Activated CD4-positive, alpha-beta T cell treated with anti-CD3 and anti-CD28 coated beads, Interleukin-2, amount 10 ng/mL, durations not matched to agents 24 days and 14 days (primary cell): ENCODE measurements at regions not wholly inside any gene's neighbourhood (a gene's known extent, or its start where the extent isn't known, plus 50 kb on each side); places are given as distances from the start of the nearest gene placed in this dataset.

Experiments
- DNase-seq: peaks from one replicate; pipeline ENCODE4 v3.0.0; 2022
- H3K27ac Mint-ChIP-seq: one replicate; pipeline ENCODE4 v1.8.0; 2022; ENCODE audit warnings: mild to moderate bottlenecking, mixed read lengths
- H3K27me3 Mint-ChIP-seq: one replicate; pipeline ENCODE4 v1.8.0; 2022; ENCODE audit warnings: mixed read lengths
- H3K36me3 Mint-ChIP-seq: one replicate; pipeline ENCODE4 v1.8.0; 2022; ENCODE audit warnings: low read depth, mild to moderate bottlenecking, mixed read lengths
- H3K4me1 Mint-ChIP-seq: one replicate; pipeline ENCODE4 v1.8.0; 2021; ENCODE audit warnings: mixed read lengths
- H3K4me3 Mint-ChIP-seq: one replicate; pipeline ENCODE4 v1.8.0; 2022; ENCODE audit warnings: mild to moderate bottlenecking, moderate library complexity, mixed read lengths
- H3K9me3 Mint-ChIP-seq: one replicate; pipeline ENCODE4 v1.8.0; 2021; ENCODE audit warnings: mixed read lengths
- intact Hi-C: fragments of 100-400 bp; cut with micrococcal nuclease; formaldehyde crosslinking; loops from one replicate; pipeline ENCODE4 v1.15.1; 2023

- no peaks in the 10 kb centered on the region for H3K4me1 Mint-ChIP-seq
- H3K36me3 Mint-ChIP-seq: no peaks in the 10 kb centered on the region
- no peak overlapping the region for H3K27ac Mint-ChIP-seq
- no peaks in the 10 kb centered on the region for H3K9me3 Mint-ChIP-seq
- intact Hi-C loops: no loop called here
- no peak overlapping the region for H3K4me3 Mint-ChIP-seq
- no peaks in the 10 kb centered on the region for H3K27me3 Mint-ChIP-seq
- no peak for DNase-seq
These were observed 348.4 kb upstream of the MEOX2 start for GRCh38 chr7:16034866-16035265.

DNA sequence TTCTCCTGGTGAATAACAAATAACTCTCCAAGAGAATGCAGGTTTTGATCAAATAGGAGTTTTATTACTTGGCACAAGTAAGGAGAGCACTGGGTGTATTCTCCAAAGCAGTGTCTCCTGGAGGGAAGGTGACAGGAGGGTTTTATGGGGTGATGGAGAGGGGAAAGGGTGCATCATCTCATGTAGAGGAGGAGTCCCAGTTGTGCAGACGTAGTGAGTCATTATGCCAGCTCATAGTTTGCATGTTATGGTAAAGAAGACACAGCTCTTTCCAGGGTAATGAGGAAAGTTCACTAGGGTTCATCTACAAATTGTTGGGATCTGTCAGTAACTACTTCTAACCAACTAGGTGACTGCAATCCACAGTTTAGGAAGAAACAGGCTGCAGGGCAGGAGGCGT, 347.9 kb upstream of the MEOX2 start:
- Mint-ChIP-seq H3K27me3 (no peaks in the 10 kb centered on the region), H3K9me3 (no peaks in the 10 kb centered on the region), H3K36me3 (no peaks in the 10 kb centered on the region), H3K4me1 (no peaks in the 10 kb centered on the region), H3K27ac (no peak overlapping the region), H3K4me3 (no peak overlapping the region)
- no peak for DNase-seq
- intact Hi-C loops: no loop called here

- no peaks in the 10 kb centered on the region for H3K4me1 Mint-ChIP-seq
- no peaks in the 10 kb centered on the region for H3K36me3 Mint-ChIP-seq
These were observed 346.8 kb upstream of the MEOX2 start for GRCh38 chr7:16033233-16033632.

GRCh38 chr7:16028636-16029035, 342.2 kb upstream of the MEOX2 start:
- H3K36me3 Mint-ChIP-seq: no peaks in the 10 kb centered on the region
- H3K4me3 Mint-ChIP-seq: no peak overlapping the region
- no peaks in the 10 kb centered on the region for H3K4me1 Mint-ChIP-seq
- intact Hi-C loops: no loop called here
- H3K27ac Mint-ChIP-seq: no peak overlapping the region
- no peaks in the 10 kb centered on the region for H3K27me3 Mint-ChIP-seq
- no peak for DNase-seq
- no peaks in the 10 kb centered on the region for H3K9me3 Mint-ChIP-seq

More at GRCh38 chr7:16033233-16033632, 346.8 kb upstream of the MEOX2 start:
- intact Hi-C loops: no loop called here
- no peak overlapping the region for H3K27ac Mint-ChIP-seq
- no peak for DNase-seq
- H3K9me3 Mint-ChIP-seq: no peaks in the 10 kb centered on the region
- no peak overlapping the region for H3K4me3 Mint-ChIP-seq
- H3K27me3 Mint-ChIP-seq: no peaks in the 10 kb centered on the region

- no peaks in the 10 kb centered on the region for H3K4me1 Mint-ChIP-seq
- no peaks in the 10 kb centered on the region for H3K27me3 Mint-ChIP-seq
- intact Hi-C loops: no loop called here
- DNase-seq: no peak
- H3K4me3 Mint-ChIP-seq: no peak overlapping the region
- no peak overlapping the region for H3K27ac Mint-ChIP-seq
- H3K36me3 Mint-ChIP-seq: no peaks in the 10 kb centered on the region
- no peaks in the 10 kb centered on the region for H3K9me3 Mint-ChIP-seq
These were observed 341.6 kb upstream of the MEOX2 start for GRCh38 chr7:16028103-16028502.

DNA sequence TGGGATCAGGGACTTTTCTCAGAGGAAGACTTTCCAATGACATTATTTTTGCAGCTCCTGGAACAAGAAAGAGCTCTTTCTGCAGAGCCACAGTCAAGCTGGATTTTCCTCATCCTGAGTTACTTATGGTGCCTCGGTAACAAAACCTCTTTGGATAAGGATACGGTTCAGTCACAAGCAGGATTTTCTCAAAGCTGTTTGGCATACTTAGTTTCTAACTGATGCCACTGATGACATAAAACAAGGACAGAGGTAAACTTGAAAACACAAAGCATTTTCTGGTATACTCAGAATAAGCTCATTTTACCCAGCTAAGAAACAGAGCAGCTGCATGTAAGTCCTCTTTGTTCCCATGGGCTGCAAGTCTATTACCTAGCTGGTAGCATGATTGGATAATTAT, 340.9 kb upstream of the MEOX2 start:
- no peak overlapping the region for H3K4me3 Mint-ChIP-seq
- H3K9me3 Mint-ChIP-seq: no peaks in the 10 kb centered on the region
- intact Hi-C loops: no loop called here
- no peak for DNase-seq
- H3K4me1 Mint-ChIP-seq: no peaks in the 10 kb centered on the region
- no peaks in the 10 kb centered on the region for H3K36me3 Mint-ChIP-seq
- H3K27ac Mint-ChIP-seq: no peak overlapping the region
- H3K27me3 Mint-ChIP-seq: no peaks in the 10 kb centered on the region

- Mint-ChIP-seq H3K36me3 (no peaks in the 10 kb centered on the region), H3K27ac (no peak overlapping the region), H3K27me3 (no peaks in the 10 kb centered on the region), H3K4me1 (no peaks in the 10 kb centered on the region), H3K9me3 (no peaks in the 10 kb centered on the region), H3K4me3 (no peak overlapping the region)
- no peak for DNase-seq
- intact Hi-C loops: no loop called here
These were observed 340.0 kb upstream of the MEOX2 start for GRCh38 chr7:16026253-16027020.

DNA sequence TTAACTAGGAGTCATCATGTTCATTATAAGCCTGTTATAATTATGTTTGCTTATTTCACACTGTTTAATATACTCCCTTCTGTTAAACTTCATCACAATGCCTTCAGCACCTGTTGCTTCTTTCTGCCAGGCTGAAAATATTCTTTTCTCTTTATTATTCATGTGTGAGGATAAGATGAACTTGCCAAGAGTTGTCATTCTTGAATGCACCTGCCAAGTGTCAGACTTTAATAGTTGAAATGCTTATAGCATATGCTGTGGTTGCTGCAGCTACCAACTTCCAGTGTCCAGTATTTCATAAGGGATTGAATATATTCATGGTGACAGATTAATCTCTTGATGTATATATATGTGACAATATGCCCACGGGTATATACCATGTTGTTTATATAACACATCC, 339.2 kb upstream of the MEOX2 start:
- no peaks in the 10 kb centered on the region for H3K9me3 Mint-ChIP-seq
- H3K27me3 Mint-ChIP-seq: no peaks in the 10 kb centered on the region
- intact Hi-C loops: no loop called here
- no peak overlapping the region for H3K27ac Mint-ChIP-seq
- H3K36me3 Mint-ChIP-seq: no peaks in the 10 kb centered on the region
- no peaks in the 10 kb centered on the region for H3K4me1 Mint-ChIP-seq
- no peak overlapping the region for H3K4me3 Mint-ChIP-seq
- no peak for DNase-seq

DNA sequence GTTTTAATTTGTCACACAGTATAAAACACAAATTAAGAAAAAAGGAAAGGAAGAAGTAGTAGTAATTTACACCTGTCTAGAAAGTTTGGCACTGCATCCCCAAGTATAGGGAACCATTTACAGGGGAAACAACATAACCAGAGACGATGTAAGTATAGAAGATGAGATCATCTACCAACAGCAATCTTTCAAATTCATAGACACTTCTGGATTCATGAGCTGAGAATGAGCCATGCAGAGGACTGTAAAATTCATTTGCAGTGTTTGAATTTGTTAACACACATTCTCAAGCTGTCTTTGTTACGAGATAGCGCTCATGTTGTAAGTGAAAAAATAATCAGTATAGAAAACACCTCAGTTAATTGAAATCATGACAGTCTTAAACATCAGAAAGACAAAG, 337.0 kb upstream of the MEOX2 start:
- intact Hi-C loops: no loop called here
- Mint-ChIP-seq H3K36me3 (no peaks in the 10 kb centered on the region), H3K4me3 (no peak overlapping the region), H3K27ac (no peak overlapping the region), H3K27me3 (no peaks in the 10 kb centered on the region), H3K9me3 (no peaks in the 10 kb centered on the region), H3K4me1 (no peaks in the 10 kb centered on the region)
- DNase-seq: no peak

DNA sequence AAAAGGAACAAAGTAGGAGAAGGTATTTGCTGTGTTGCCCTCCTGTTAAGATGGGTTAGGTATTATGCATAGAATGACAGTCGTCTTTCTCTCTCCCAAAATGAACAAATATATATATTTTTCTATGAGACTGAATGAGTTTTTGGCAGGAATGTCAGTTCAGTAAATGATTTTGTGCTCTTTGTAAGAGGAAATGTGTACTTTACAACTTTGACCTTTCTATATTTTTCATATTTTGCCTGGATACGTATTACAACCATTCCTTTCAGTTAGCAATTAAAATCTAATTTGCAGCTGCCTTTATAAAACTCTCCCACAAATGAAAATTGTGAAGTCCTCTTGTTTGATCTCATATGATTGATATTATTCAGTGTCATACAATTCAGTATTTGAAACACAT, 336.6 kb upstream of the MEOX2 start:
- no peaks in the 10 kb centered on the region for H3K4me1 Mint-ChIP-seq
- DNase-seq: no peak
- no peaks in the 10 kb centered on the region for H3K9me3 Mint-ChIP-seq
- no peaks in the 10 kb centered on the region for H3K27me3 Mint-ChIP-seq
- no peaks in the 10 kb centered on the region for H3K36me3 Mint-ChIP-seq
- H3K4me3 Mint-ChIP-seq: no peak overlapping the region
- no peak overlapping the region for H3K27ac Mint-ChIP-seq
- intact Hi-C loops: no loop called here

DNA sequence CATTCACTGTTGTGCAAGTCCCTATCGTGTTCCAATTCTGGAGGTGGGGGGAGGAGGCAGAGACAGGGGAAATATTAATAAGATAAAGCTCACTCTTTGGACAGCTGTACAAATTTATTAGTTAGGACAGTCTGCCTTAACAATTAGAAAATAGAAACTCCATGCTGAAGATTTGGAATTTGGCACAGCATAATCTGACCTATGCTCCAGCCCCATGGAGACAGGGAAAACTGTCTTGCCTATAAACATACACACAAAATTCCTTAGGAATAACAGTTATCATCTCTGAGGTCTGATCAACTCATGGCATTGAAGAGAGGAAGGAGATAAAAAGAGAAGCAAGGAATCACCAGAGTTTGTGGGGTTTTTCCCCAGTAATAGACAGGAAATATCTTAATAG, 335.4 kb upstream of the MEOX2 start:
- intact Hi-C loops: no loop called here
- no peaks in the 10 kb centered on the region for H3K9me3 Mint-ChIP-seq
- no peak for DNase-seq
- H3K4me1 Mint-ChIP-seq: no peaks in the 10 kb centered on the region
- H3K4me3 Mint-ChIP-seq: no peak overlapping the region
- H3K36me3 Mint-ChIP-seq: no peaks in the 10 kb centered on the region
- no peak overlapping the region for H3K27ac Mint-ChIP-seq
- H3K27me3 Mint-ChIP-seq: no peaks in the 10 kb centered on the region

DNA sequence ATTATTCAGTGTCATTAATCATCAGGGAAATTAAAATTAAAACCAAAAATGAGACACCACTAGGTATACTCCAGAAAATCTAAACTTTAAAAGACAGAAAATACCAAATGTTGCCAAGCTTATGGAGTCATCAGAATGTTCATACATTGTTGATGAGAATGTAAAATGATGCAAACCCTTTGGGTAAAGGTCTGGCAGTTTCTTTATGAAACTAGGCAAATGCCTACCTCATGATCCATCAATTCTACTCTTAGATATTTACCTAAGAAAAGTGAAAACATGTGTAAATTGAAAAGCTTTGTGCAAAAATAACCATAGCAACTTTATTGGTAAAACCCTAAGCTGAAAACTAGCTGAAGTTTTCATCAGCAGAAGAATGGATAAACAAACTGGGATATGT, 329.5 kb upstream of the MEOX2 start:
- no peaks in the 10 kb centered on the region for H3K4me1 Mint-ChIP-seq
- no peaks in the 10 kb centered on the region for H3K36me3 Mint-ChIP-seq
- DNase-seq: no peak
- intact Hi-C loops: no loop called here
- no peak overlapping the region for H3K27ac Mint-ChIP-seq
- no peak overlapping the region for H3K4me3 Mint-ChIP-seq
- no peaks in the 10 kb centered on the region for H3K27me3 Mint-ChIP-seq
- H3K9me3 Mint-ChIP-seq: no peaks in the 10 kb centered on the region

GRCh38 chr7:16014031-16014430, 327.5 kb upstream of the MEOX2 start:
- Mint-ChIP-seq H3K4me3 (no peak overlapping the region), H3K27ac (no peak overlapping the region), H3K27me3 (no peaks in the 10 kb centered on the region), H3K4me1 (no peaks in the 10 kb centered on the region), H3K36me3 (no peaks in the 10 kb centered on the region), H3K9me3 (no peaks in the 10 kb centered on the region)
- intact Hi-C loops: no loop called here
- DNase-seq: no peak

DNA sequence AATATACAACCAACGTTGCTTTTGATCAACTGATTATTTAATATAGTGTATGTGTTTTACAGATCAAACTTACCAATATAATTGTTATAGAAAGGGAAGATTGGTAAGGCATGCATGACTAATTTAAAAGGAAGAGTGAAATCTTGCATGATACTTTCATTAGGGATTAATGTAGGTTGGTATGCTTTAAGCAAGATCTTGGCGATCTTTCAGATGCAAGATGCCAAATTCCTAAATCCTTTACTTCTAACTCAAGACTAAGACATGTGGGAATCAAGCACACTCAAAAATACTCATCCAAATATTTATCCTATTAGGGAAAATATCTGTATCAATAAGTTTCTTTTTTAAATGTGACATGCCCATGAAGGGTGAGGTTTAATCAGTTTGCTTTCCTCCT, 321.4 kb upstream of the MEOX2 start:
- H3K4me3 Mint-ChIP-seq: no peak overlapping the region
- DNase-seq: no peak
- intact Hi-C loops: no loop called here
- H3K36me3 Mint-ChIP-seq: no peaks in the 10 kb centered on the region
- no peaks in the 10 kb centered on the region for H3K4me1 Mint-ChIP-seq
- H3K27me3 Mint-ChIP-seq: no peaks in the 10 kb centered on the region
- no peak overlapping the region for H3K27ac Mint-ChIP-seq
- no peaks in the 10 kb centered on the region for H3K9me3 Mint-ChIP-seq

GRCh38 chr7:16004702-16005101, 318.2 kb upstream of the MEOX2 start:
- Mint-ChIP-seq H3K4me1 (no peaks in the 10 kb centered on the region), H3K36me3 (no peaks in the 10 kb centered on the region), H3K4me3 (no peak overlapping the region), H3K9me3 (no peaks in the 10 kb centered on the region), H3K27ac (no peak overlapping the region), H3K27me3 (no peaks in the 10 kb centered on the region)
- intact Hi-C loops: no loop called here
- no peak for DNase-seq
